HCT116 (cell line): ENCODE measurements at regions not wholly inside any gene's neighbourhood (a gene's known extent, or its start where the extent isn't known, plus 50 kb on each side); places are given as distances from the start of the nearest gene placed in this dataset.
A peak's percentile ranks its signal among the peaks of the same experiment; 100 is the strongest.

Experiments
- ATAC-seq: fragments of 200-7000 bp; cut with Tn5 transposase; 2 replicates; pipeline ENCODE4 v1.9.1; 2020; ENCODE audit warnings: mild to moderate bottlenecking, moderate library complexity
- BruUV-seq: library from RNA; stranded (reverse); fragments of 400-500 nt; replicated peaks from 2 replicates; lab custom pipeline; 2021; lab: Mats Ljungman, UMichigan
- CTCF ChIA-PET: fragments of 300-600 bp; sonication (Branson Sonifier 250); formaldehyde crosslinking; loops from one replicate; lab custom pipeline; 2021; ENCODE audit warnings: antibody characterized with exemption; lab: Charles Lee
- POLR2A ChIA-PET: fragments of 300-600, 350-600 bp; sonication (Branson Sonifier 250); formaldehyde crosslinking; loops from one replicate; lab custom pipeline; 2021; ENCODE audit warnings: antibody characterized with exemption; lab: Charles Lee
- RAD21 ChIA-PET, 2 experiments: fragments of 300-600 bp; sonication (Branson Sonifier 250); formaldehyde crosslinking; loops; one replicate each; lab custom pipeline; 2023; ENCODE audit warnings: low total read pairs in 2 of 2; ENCODE audit not compliant: uncharacterized antibody in 2 of 2, unreplicated experiment in 2 of 2, low non-redundant PET in 1 of 2; lab: Charles Lee
- DNase-seq: peaks from one replicate; pipeline ENCODE4 v3.0.0-alpha.2; 2010; ENCODE audit warnings: low read depth, low spot score
- H2AFZ ChIP-seq: fragments of 200-600 bp; shearing (Covaris generic), sonication (generic); 2 replicates; pipeline ENCODE4 v1.6.1; 2017; ENCODE audit warnings: low read depth, mixed run types, mixed read lengths, antibody characterized with exemption, low read length; ENCODE audit not compliant: poor library complexity, severe bottlenecking
- H3K27ac ChIP-seq: 2 replicates; pipeline ENCODE4 v1.5.1; 2012; ENCODE audit warnings: low read depth, low read length
- H3K27me3 ChIP-seq: fragments of 200-600 bp; sonication (generic); 2 replicates; pipeline ENCODE4 v1.6.1; 2016; ENCODE audit warnings: mixed run types, low read length, mixed read lengths; ENCODE audit not compliant: insufficient read depth
- H3K36me3 ChIP-seq, 2 experiments: fragments of 200-500 bp in 1 of 2; fragments of 200-600 bp in 1 of 2; sonication (Bioruptor generic) in 1 of 2; sonication (generic) in 1 of 2; 2 replicates each; pipeline versions ENCODE4 v1.5.1 to v1.6.1; 2014 to 2016; ENCODE audit warnings: low read length in 2 of 2, inconsistent platforms in 1 of 2, mixed read lengths in 1 of 2, mixed run types in 1 of 2; ENCODE audit not compliant: insufficient read depth in 2 of 2, control insufficient read depth in 1 of 2
- H3K4me1 ChIP-seq, 2 experiments: fragments of 200-600 bp in 1 of 2; sonication (generic) in 1 of 2; 2 replicates each; pipeline versions ENCODE4 v1.5.1 to v1.6.1; 2012 to 2017; ENCODE audit warnings: low read length in 2 of 2, inconsistent platforms in 1 of 2, mild to moderate bottlenecking in 1 of 2, mixed read lengths in 1 of 2, mixed run types in 1 of 2, moderate library complexity in 1 of 2; ENCODE audit not compliant: insufficient read depth in 2 of 2, control insufficient read depth in 1 of 2
- H3K4me2 ChIP-seq: fragments of 200-600 bp; sonication (generic); 2 replicates; pipeline ENCODE4 v1.6.1; 2017; ENCODE audit warnings: mixed run types, low read length, mixed read lengths
- H3K4me3 ChIP-seq, 2 experiments: fragments of 200-600 bp in 1 of 2; sonication (generic) in 1 of 2; replicated peaks in 1 of 2; 2 replicates each; pipeline ENCODE4 v1.5.1; 2011 to 2016; ENCODE audit warnings: low read length in 2 of 2, control low read depth in 1 of 2, low read depth in 1 of 2, mild to moderate bottlenecking in 1 of 2, mixed read lengths in 1 of 2, mixed run types in 1 of 2
- H3K79me2 ChIP-seq: fragments of 200-600 bp; sonication (generic); 2 replicates; pipeline ENCODE4 v1.6.1; 2017; ENCODE audit warnings: mild to moderate bottlenecking, mixed run types, low read length, moderate library complexity, mixed read lengths; ENCODE audit not compliant: insufficient read depth
- H3K9ac ChIP-seq: fragments of 200-600 bp; sonication (generic); 2 replicates; pipeline ENCODE4 v1.6.1; 2016; ENCODE audit warnings: low read length, mixed read lengths
- H3K9me2 ChIP-seq: fragments of 200-600 bp; sonication (generic), shearing (Covaris generic); 2 replicates; pipeline ENCODE4 v1.6.1; 2017; ENCODE audit warnings: mixed run types, mild to moderate bottlenecking, moderate library complexity; ENCODE audit not compliant: insufficient read depth
- H3K9me3 ChIP-seq, 2 experiments: fragments of 200-500 bp in 1 of 2; fragments of 200-600 bp in 1 of 2; sonication (Bioruptor generic) in 1 of 2; sonication (generic) in 1 of 2; 2 replicates each; pipeline ENCODE4 v1.6.1; 2014 to 2017; ENCODE audit warnings: low read length in 2 of 2, mixed read lengths in 2 of 2, inconsistent platforms in 1 of 2, low read depth in 1 of 2, mild to moderate bottlenecking in 1 of 2, mixed run types in 1 of 2, moderate library complexity in 1 of 2; ENCODE audit not compliant: control insufficient read depth in 1 of 2, insufficient read depth in 1 of 2
- H4K20me1 ChIP-seq: fragments of 200-600 bp; sonication (generic), shearing (Covaris generic); 2 replicates; pipeline ENCODE4 v1.6.1; 2017; ENCODE audit warnings: mixed run types, mild to moderate bottlenecking, moderate library complexity; ENCODE audit not compliant: insufficient read depth
- CBX3 ChIP-seq: IDR thresholded peaks from 2 replicates; pipeline ENCODE4 v1.6.1; 2012; ENCODE audit warnings: low read depth
- CTCF ChIP-seq, 3 experiments: fragments of 200-600 bp in 1 of 3; sonication (generic) in 1 of 3; IDR thresholded peaks in 2 of 3; conservative IDR thresholded peaks in 1 of 3; 2 replicates each; pipeline ENCODE4 v1.5.1; 2012 to 2017; ENCODE audit warnings: low read depth in 2 of 3, low read length in 2 of 3, antibody characterized with exemption in 1 of 3, borderline replicate concordance in 1 of 3, control low read depth in 1 of 3, mild to moderate bottlenecking in 1 of 3, mixed read lengths in 1 of 3, mixed run types in 1 of 3, moderate library complexity in 1 of 3; ENCODE audit not compliant: insufficient read depth in 1 of 3
- MAX ChIP-seq: IDR thresholded peaks from 2 replicates; pipeline ENCODE4 v1.6.1; 2012
- POLR2AphosphoS5 ChIP-seq: IDR thresholded peaks from 2 replicates; pipeline ENCODE4 v1.6.1; 2011; ENCODE audit warnings: mild to moderate bottlenecking, low read depth, low read length, moderate library complexity
- RAD21 ChIP-seq: IDR thresholded peaks from 2 replicates; pipeline ENCODE4 v1.6.1; 2012; ENCODE audit warnings: low read depth, mild to moderate bottlenecking
- intact Hi-C: fragments of 100-400 bp; cut with micrococcal nuclease; formaldehyde crosslinking; loops from 2 replicates; pipeline ENCODE4 v1.10.0; 2022

- Histone ChIP-seq H3K27me3 (no peaks in the 10 kb centered on the region), H3K9me3 (no peaks in the 10 kb centered on the region), H3K9me2 (no peaks in the 10 kb centered on the region), H3K4me1 (peaks cover 0 to 11% of the 10 kb centered on the region in 2 experiments; a peak in 1 of 4 replicates), H3K9ac (no peak overlapping the region), H3K36me3 (no peaks in the 10 kb centered on the region), H2AFZ (peak overlapping the region; percentile 93), H3K4me2 (no peak overlapping the region), H4K20me1 (no peaks in the 10 kb centered on the region), H3K79me2 (no peaks in the 10 kb centered on the region), H3K4me3 (no peak overlapping the region), H3K27ac (no peak overlapping the region)
- peak; percentile 85 for ATAC-seq
- RAD21 ChIA-PET: no interaction called here
- peak; percentile 58 for DNase-seq
- TF ChIP-seq CBX3: 0 out of 2 replicates have a peak, but pooled peaks have one; percentile 22
- no peak for TF ChIP-seq POLR2AphosphoS5
- TF ChIP-seq CTCF (IDR thresholded peaks at IDR 0.05 in 2 of 3, conservative IDR thresholded peaks at IDR 0.05 in 1 of 3; ENCODE audit: borderline replicate concordance in 1 of 3, insufficient read depth in 1 of 3, low read depth in 2 of 3, low read length in 2 of 3): peak; percentile 65 to 92 (median 84)
- TF ChIP-seq RAD21: peak; percentile 98
- 0 out of 2 replicates have a peak, but pooled peaks have one; percentile 20 for TF ChIP-seq MAX
- POLR2A ChIA-PET: no interaction called here
- no TSS peak for BruUV-seq
- intact Hi-C loops: loop anchor here (1.0 to 10.0 kb wide), 4 partner anchors 208 to 1791 kb away; no protein-coding TSS in a partner anchor
- CTCF ChIA-PET: interaction anchor here (1.1 to 1.5 kb wide), 2 partner anchors 128 to 527 kb away, joined by 3 to 4 read pairs; no protein-coding TSS in a partner anchor
These were observed 52.6 kb upstream of the FAM180A start for GRCh38 chr7:135801045-135801693.
